ENCODE measurements at regions not wholly inside any gene's neighbourhood (a gene's known extent, or its start where the extent isn't known, plus 50 kb on each side); places are given as distances from the start of the nearest gene placed in this dataset.

DNA sequence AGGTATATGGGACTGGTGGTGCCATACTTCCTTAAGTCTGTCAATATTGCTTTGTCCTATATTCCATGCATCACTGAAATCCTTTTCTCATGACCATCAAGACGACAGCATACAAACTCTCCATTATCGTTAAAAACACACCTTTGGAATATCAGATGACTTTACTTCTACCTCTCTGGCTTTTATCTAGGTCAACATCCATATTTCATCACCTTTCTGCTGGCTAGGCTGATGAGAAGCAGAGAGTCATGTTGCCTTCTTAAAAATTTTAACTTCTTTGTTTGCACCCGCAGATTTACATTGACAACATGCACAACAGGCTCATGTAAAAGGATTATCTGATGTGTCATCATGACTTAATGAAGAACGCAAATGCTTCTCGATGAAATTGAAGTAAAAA, 771.4 kb downstream of the OLFM4 start:
- H4K20me1 ChIP-seq (ENCODE audit: insufficient read depth, low read length): no peaks in the 10 kb centered on the region
- H3K27me3 ChIP-seq (ENCODE audit: insufficient read depth, low read length, poor library complexity): no peaks in the 10 kb centered on the region
- no peaks in the 10 kb centered on the region for H3K36me3 ChIP-seq (ENCODE audit: insufficient read depth, low read length)
- no peak for DNase-seq
- no peak overlapping the region for H3K27ac ChIP-seq (ENCODE audit: low read length)
- H3K4me3 ChIP-seq (ENCODE audit: low read depth in 1 of 2, low read length in 2 of 2): no peak overlapping the region
- no peak overlapping the region for H3K4me2 ChIP-seq (ENCODE audit: insufficient read depth, low read length)
- H3K79me2 ChIP-seq (ENCODE audit: insufficient read depth, low read length): no peaks in the 10 kb centered on the region
- H3K9ac ChIP-seq (ENCODE audit: low read depth, low read length): no peak overlapping the region
- H3K4me1 ChIP-seq (ENCODE audit: insufficient read depth, low read length): no peaks in the 10 kb centered on the region
- TF ChIP-seq, protein P1, sequence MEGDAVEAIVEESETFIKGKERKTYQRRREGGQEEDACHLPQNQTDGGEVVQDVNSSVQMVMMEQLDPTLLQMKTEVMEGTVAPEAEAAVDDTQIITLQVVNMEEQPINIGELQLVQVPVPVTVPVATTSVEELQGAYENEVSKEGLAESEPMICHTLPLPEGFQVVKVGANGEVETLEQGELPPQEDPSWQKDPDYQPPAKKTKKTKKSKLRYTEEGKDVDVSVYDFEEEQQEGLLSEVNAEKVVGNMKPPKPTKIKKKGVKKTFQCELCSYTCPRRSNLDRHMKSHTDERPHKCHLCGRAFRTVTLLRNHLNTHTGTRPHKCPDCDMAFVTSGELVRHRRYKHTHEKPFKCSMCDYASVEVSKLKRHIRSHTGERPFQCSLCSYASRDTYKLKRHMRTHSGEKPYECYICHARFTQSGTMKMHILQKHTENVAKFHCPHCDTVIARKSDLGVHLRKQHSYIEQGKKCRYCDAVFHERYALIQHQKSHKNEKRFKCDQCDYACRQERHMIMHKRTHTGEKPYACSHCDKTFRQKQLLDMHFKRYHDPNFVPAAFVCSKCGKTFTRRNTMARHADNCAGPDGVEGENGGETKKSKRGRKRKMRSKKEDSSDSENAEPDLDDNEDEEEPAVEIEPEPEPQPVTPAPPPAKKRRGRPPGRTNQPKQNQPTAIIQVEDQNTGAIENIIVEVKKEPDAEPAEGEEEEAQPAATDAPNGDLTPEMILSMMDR (IDR thresholded peaks at IDR 0.05; ENCODE audit: borderline replicate concordance, extremely low read depth, low read length, poor library complexity, severe bottlenecking): no peak
- no peak for TF ChIP-seq EZH2 (IDR thresholded peaks at IDR 0.05; ENCODE audit: borderline replicate concordance, low read depth, low read length, severe bottlenecking)
- ATAC-seq (ENCODE audit: insufficient read depth, low read depth): no peak
- no peaks in the 10 kb centered on the region for H3K9me3 ChIP-seq (ENCODE audit: insufficient read depth, low read length, severe bottlenecking)
- H2AFZ ChIP-seq (ENCODE audit: low read depth, low read length): no peak overlapping the region

DNA sequence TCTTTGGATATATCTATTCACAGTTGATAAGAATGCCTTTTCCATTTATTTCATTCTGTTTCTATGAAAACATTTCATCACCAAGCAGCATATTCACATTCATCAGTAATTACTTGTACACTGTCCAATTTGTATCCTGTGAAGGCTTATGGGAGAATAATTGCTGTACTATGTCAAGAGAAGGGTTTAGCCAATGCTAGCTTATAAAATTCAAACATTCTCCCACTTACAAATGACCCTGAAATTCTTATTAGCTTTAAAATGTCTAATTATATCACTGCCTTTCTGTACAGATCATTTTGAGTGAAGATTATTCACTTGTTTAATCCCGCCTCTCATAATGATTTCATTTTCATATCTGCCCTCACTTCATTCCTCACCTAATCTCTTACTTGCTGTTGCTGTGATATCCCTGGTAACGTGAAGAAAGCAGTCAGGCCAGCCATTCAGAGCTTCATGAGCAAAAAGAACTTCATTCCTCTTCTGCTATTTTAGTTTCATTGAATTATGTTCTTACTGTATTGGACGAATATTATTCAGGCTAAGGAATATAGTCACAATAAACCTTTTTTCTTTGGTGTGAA, 778.7 kb downstream of the OLFM4 start:
- Histone ChIP-seq H3K9me3 (ENCODE audit: insufficient read depth, low read length, severe bottlenecking) (no peaks in the 10 kb centered on the region), H3K36me3 (ENCODE audit: insufficient read depth, low read length) (no peaks in the 10 kb centered on the region), H2AFZ (ENCODE audit: low read depth, low read length) (no peak overlapping the region), H3K4me2 (ENCODE audit: insufficient read depth, low read length) (no peak overlapping the region), H3K4me3 (ENCODE audit: low read depth in 1 of 2, low read length in 2 of 2) (no peak overlapping the region), H3K27me3 (ENCODE audit: insufficient read depth, low read length, poor library complexity) (no peaks in the 10 kb centered on the region), H3K9ac (ENCODE audit: low read depth, low read length) (no peak overlapping the region), H3K4me1 (ENCODE audit: insufficient read depth, low read length) (no peaks in the 10 kb centered on the region), H3K27ac (ENCODE audit: low read length) (no peak overlapping the region), H4K20me1 (ENCODE audit: insufficient read depth, low read length) (no peaks in the 10 kb centered on the region), H3K79me2 (ENCODE audit: insufficient read depth, low read length) (no peaks in the 10 kb centered on the region)
- no peak for ATAC-seq (ENCODE audit: insufficient read depth, low read depth)
- no peak for DNase-seq
- no peak for TF ChIP-seq EZH2 (IDR thresholded peaks at IDR 0.05; ENCODE audit: borderline replicate concordance, low read depth, low read length, severe bottlenecking)

DNA sequence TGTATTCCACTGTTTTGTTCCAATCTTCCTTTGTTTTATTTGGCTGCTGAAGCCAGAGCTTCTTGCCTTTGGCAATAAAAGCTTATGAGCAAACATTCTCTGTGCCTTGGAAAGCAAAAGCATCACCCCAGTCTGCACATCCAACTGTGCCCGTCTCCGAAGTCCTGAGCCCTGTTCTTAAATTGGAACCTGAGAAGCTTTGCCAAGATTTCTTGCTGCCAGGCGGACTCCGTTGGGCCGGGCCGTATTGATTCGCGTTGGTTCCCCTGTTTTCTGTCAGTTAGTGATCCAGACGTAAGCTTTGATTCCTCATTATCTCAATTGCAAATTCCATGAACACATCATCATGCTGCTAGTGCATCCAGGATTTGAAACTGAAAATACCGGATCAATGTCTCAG, 793.0 kb downstream of the OLFM4 start:
- ATAC-seq (ENCODE audit: insufficient read depth, low read depth) (no peak), DNase-seq (no peak)
- H3K27ac ChIP-seq (ENCODE audit: low read length): no peak overlapping the region
- H3K4me2 ChIP-seq (ENCODE audit: insufficient read depth, low read length): no peak overlapping the region
- no peaks in the 10 kb centered on the region for H3K27me3 ChIP-seq (ENCODE audit: insufficient read depth, low read length, poor library complexity)
- no peak for TF ChIP-seq EZH2 (IDR thresholded peaks at IDR 0.05; ENCODE audit: borderline replicate concordance, low read depth, low read length, severe bottlenecking)
- TF ChIP-seq, protein P1 (IDR thresholded peaks at IDR 0.05; ENCODE audit: borderline replicate concordance, extremely low read depth, low read length, poor library complexity, severe bottlenecking): no peak
- no peaks in the 10 kb centered on the region for H3K4me1 ChIP-seq (ENCODE audit: insufficient read depth, low read length)
- no peaks in the 10 kb centered on the region for H3K9me3 ChIP-seq (ENCODE audit: insufficient read depth, low read length, severe bottlenecking)
- H3K36me3 ChIP-seq (ENCODE audit: insufficient read depth, low read length): no peaks in the 10 kb centered on the region
- no peak overlapping the region for H3K4me3 ChIP-seq (ENCODE audit: low read depth in 1 of 2, low read length in 2 of 2)
- no peaks in the 10 kb centered on the region for H3K79me2 ChIP-seq (ENCODE audit: insufficient read depth, low read length)
- no peak overlapping the region for H2AFZ ChIP-seq (ENCODE audit: low read depth, low read length)
- no peak overlapping the region for H3K9ac ChIP-seq (ENCODE audit: low read depth, low read length)
- no peaks in the 10 kb centered on the region for H4K20me1 ChIP-seq (ENCODE audit: insufficient read depth, low read length)

DNA sequence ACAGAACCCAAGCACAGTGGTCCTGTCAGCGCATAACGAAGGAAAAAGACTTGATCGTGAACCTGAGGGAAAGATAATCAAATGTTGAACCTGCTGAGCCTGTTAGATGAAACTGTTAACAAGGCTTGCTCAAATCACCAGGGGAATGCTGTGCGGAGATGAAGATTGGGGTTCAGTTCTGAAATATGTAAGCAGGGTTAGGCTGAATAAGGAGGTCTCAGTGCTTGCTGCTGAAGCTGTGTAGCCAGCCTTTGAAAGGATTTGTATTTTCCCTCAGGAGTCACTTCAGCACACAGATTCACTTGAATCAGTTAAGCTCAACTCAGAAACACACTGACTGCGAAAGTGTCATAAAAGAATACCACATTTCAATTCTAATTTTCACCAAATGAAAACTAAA, 793.5 kb downstream of the OLFM4 start:
- H3K79me2 ChIP-seq (ENCODE audit: insufficient read depth, low read length): no peaks in the 10 kb centered on the region
- no peak overlapping the region for H3K4me3 ChIP-seq (ENCODE audit: low read depth in 1 of 2, low read length in 2 of 2)
- no peaks in the 10 kb centered on the region for H3K9me3 ChIP-seq (ENCODE audit: insufficient read depth, low read length, severe bottlenecking)
- H3K4me1 ChIP-seq (ENCODE audit: insufficient read depth, low read length): no peaks in the 10 kb centered on the region
- TF ChIP-seq, protein P1 (IDR thresholded peaks at IDR 0.05; ENCODE audit: borderline replicate concordance, extremely low read depth, low read length, poor library complexity, severe bottlenecking): no peak
- no peak for TF ChIP-seq EZH2 (IDR thresholded peaks at IDR 0.05; ENCODE audit: borderline replicate concordance, low read depth, low read length, severe bottlenecking)
- H3K36me3 ChIP-seq (ENCODE audit: insufficient read depth, low read length): no peaks in the 10 kb centered on the region
- no peak overlapping the region for H3K4me2 ChIP-seq (ENCODE audit: insufficient read depth, low read length)
- H3K27ac ChIP-seq (ENCODE audit: low read length): no peak overlapping the region
- DNase-seq: no peak
- no peaks in the 10 kb centered on the region for H3K27me3 ChIP-seq (ENCODE audit: insufficient read depth, low read length, poor library complexity)
- H3K9ac ChIP-seq (ENCODE audit: low read depth, low read length): no peak overlapping the region
- no peak for ATAC-seq (ENCODE audit: insufficient read depth, low read depth)
- no peaks in the 10 kb centered on the region for H4K20me1 ChIP-seq (ENCODE audit: insufficient read depth, low read length)
- no peak overlapping the region for H2AFZ ChIP-seq (ENCODE audit: low read depth, low read length)
